Ectodermal cell (in vitro differentiated cells): ENCODE measurements at regions not wholly inside any gene's neighbourhood (a gene's known extent, or its start where the extent isn't known, plus 50 kb on each side); places are given as distances from the start of the nearest gene placed in this dataset.
"Not testable (repeated sequence)": the region's sequence is repeated elsewhere in the genome, so short reads cannot be mapped to it uniquely, and the experiment has no call there.

Source experiments
- H3K27ac ChIP-seq: 2 replicates; pipeline ENCODE4 v1.7.0; 2013; ENCODE audit warnings: mild to moderate bottlenecking, low read depth, low read length; ENCODE audit not compliant: insufficient read depth, poor library complexity, severe bottlenecking
- H3K27me3 ChIP-seq: 2 replicates; pipeline ENCODE4 v1.7.0; 2013; ENCODE audit warnings: mild to moderate bottlenecking, low read length; ENCODE audit not compliant: insufficient read depth, control insufficient read depth, poor library complexity, severe bottlenecking
- H3K36me3 ChIP-seq: one replicate; pipeline ENCODE4 v1.7.0; 2013; ENCODE audit warnings: low read length; ENCODE audit not compliant: control insufficient read depth, insufficient read depth
- H3K4me1 ChIP-seq: one replicate; pipeline ENCODE4 v1.7.0; 2013; ENCODE audit warnings: low read length; ENCODE audit not compliant: control insufficient read depth, insufficient read depth
- H3K4me3 ChIP-seq: 2 replicates; pipeline ENCODE4 v1.7.0; 2013; ENCODE audit warnings: low read depth, low read length, control low read depth; ENCODE audit not compliant: insufficient read depth
- H3K9me3 ChIP-seq: 2 replicates; pipeline ENCODE4 v1.7.0; 2013; ENCODE audit warnings: mild to moderate bottlenecking, low read length, moderate library complexity; ENCODE audit not compliant: control insufficient read depth
- WGBS, 2 experiments: methylation state at CpG; one replicate each; pipeline ENCODE4 v1.1.7; 2013; ENCODE audit warnings: missing lambda C conversion rate in 2 of 2; 5-methylcytosine and 5-hydroxymethylcytosine counted together

DNA sequence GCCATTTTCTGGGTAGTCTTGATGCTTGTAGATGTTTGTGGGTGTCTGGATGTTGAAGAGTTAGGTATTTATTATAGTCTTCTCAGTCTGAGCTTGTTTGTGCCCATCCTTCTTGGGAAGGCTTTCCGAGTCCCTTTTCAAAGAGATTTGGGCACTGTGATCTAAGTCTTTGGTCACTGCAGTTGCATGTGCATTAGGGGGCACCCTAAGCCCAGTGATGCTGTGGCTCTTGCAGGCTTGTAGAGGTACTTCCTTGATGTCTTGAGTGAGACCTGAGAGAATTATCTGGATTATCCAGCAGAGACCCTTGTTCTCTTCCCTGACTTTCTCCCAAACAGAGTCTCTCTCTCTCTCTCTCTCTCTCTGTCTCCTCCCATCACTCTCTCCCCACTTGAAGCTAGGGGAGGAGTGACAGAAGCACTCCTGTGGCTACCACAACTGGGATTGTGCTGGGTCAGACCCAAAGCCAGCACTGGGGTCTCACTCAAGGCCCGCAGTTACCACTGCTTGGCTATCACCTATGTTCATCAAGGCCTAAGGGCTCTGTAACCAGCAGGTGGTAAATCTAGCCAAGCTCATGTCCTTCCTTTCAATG is 68.5 kb downstream of the TMCO5A start:
- Histone ChIP-seq H3K9me3 (no peaks in the 10 kb centered on the region), H3K36me3 (no peaks in the 10 kb centered on the region), H3K4me1 (no peaks in the 10 kb centered on the region), H3K27ac (no peak overlapping the region), H3K27me3 (no peaks in the 10 kb centered on the region), H3K4me3 (no peak overlapping the region)
- WGBS, 2 experiments, result 76 to 87% methylated on average over 2 of the region's 2 CpGs

DNA sequence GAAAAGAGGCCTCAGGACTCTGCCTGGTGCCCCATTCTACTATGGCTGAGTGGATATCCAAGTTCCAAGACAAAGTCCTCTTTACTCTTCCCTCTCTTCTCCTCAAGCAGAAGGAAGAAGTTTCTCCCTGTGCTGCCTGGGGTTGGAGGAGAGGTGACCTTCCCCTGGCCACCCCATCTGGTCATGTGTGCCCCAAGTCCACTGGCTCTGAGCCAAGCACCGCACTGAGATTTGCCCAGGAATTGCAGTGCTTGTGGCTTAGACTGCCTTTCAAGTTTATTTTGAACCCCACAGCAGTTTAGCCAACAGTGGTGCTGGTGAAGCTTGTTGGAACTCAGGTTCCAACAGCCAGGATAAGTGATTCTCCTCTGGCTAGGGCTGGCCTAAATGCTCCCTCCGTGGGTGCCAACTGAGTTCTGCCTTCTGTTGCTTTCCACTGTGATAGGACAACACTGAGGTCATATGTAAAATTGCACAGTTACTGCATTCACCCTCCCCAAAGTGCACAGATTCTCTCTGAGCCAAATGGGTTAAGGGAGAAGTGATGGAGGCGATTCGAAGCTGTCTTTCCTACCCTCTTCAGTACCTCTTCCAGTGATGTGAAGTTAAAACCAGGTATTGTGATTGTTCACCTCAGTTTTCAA is 69.9 kb downstream of the TMCO5A start:
- no peaks in the 10 kb centered on the region for H3K4me1 ChIP-seq
- no peaks in the 10 kb centered on the region for H3K36me3 ChIP-seq
- 94 to 95% methylated on average over 4 of the region's 4 CpGs for WGBS, 2 experiments

DNA sequence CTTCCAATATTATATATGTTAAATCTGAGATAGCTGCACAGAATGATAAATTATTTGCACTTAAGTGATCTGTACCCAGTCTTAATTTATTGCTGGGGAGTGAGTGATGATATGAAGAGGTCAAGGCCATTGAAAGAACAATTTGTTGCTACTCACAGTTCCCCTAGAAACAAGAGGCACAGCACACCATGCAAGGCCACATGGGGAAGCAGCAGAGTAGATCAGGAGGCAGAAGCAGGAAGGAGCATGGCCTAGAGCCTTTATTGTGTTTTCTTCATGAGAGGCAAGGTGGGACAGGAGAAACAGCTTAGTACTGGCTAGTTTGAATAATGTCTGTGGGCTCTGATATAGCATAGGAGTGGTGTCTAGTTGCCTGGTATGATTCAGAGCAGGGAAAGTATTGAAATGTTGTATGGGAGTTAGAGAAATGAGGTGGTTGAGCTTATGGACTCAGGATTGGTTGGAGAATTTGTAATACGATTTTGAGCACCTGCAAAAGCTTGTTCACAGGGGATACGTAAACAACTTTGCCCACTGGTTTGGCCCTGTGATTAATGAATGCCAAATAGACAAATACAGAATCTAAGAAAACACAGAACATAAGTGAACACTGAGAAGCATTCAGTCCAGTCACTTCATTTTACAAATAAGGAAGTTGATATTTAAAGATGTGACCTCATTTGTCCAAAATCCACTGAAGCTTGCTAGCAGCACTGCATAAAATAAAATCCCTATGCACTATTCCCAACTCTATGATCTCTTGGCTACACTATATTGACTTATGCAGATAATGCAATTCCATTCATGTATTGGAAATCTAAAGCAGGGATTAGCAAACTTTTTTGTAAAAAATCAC is 71.7 kb downstream of the TMCO5A start:
- Histone ChIP-seq H3K4me1 (no peaks in the 10 kb centered on the region), H3K36me3 (no peaks in the 10 kb centered on the region), H3K4me3 (no peak overlapping the region), H3K27me3 (no peaks in the 10 kb centered on the region), H3K9me3 (no peaks in the 10 kb centered on the region), H3K27ac (no peak overlapping the region)
- 85 to 92% methylated on average over 2 of the region's 2 CpGs for WGBS, 2 experiments

More for the DNA sequence above, 69.9 kb downstream of the TMCO5A start:
- H3K4me3 ChIP-seq, result no peak overlapping the region
- no peak overlapping the region for H3K27ac ChIP-seq
- H3K9me3 ChIP-seq, result no peaks in the 10 kb centered on the region
- H3K27me3 ChIP-seq, result no peaks in the 10 kb centered on the region

DNA sequence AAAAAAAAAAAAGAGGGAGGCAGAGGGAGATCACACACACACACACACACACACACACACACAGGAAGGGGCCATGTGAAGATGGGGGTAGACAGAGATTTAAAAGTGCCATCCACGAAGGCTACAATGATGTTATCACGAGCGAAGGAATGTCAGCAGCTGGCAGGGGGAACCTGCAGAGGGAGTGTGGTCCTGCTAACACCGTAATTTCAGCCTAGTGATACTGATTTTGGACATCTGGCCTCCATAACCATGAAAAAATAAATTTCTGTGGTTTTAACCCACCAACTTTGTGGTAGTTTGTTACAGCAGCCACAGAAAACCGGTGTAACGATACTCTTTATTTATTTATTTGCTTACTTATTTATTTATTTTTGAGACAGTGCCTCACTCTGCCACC is 76.0 kb downstream of the TMCO5A start:
- no peaks in the 10 kb centered on the region for H3K4me1 ChIP-seq
- WGBS, 2 experiments, result 74 to 82% methylated on average over 6 of the region's 6 CpGs
- no peaks in the 10 kb centered on the region for H3K9me3 ChIP-seq
- H3K27me3 ChIP-seq, result no peaks in the 10 kb centered on the region
- no peak overlapping the region for H3K4me3 ChIP-seq
- no peak overlapping the region for H3K27ac ChIP-seq
- no peaks in the 10 kb centered on the region for H3K36me3 ChIP-seq

DNA sequence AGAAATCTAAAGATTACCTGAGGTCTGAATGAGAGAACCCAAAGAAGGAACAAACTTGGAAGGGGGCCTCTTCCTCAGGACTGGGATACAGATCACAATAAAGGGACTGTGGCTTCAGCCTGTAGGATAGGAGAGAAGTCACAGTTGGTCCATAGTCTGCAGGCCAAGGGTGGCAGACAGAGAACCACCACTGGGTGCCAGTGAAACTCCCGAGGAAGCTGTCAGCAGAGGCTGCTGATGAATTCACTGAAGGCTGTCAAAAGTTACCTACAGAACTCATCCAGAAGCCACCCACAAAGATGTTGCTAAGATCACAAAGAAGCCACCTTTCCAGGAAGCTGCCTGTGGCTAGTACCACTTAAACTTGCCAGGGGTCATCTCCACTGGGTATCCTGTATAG is 78.5 kb downstream of the TMCO5A start:
- H3K4me1 ChIP-seq, result no peaks in the 10 kb centered on the region
- H3K9me3 ChIP-seq, result no peaks in the 10 kb centered on the region
- no peaks in the 10 kb centered on the region for H3K36me3 ChIP-seq
- no peak overlapping the region for H3K4me3 ChIP-seq
- WGBS, 2 experiments, result 78 to 79% methylated on average over 1 of the region's 1 CpG
- H3K27me3 ChIP-seq, result no peaks in the 10 kb centered on the region
- H3K27ac ChIP-seq, result no peak overlapping the region

DNA sequence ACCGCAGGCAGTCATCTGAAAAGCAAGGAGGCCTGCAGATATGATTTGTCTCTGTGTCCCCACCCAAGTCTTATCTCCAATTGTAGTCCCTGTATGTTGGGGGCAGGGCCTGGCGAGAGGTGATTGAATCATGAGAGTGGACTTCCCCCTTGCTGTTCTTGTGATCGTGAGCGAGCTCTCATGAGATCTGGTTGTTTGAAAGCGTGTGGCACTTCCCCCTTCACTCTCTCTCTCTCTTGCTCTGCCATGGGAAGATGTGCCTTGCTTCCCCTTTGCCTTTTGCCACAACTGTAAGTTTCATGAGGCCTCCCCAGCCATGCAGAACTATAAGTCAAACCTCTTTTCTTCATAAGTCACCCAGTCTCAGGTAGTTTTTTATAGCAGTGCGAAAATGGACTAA is 83.3 kb downstream of the TMCO5A start:
- no peaks in the 10 kb centered on the region for H3K36me3 ChIP-seq
- H3K4me1 ChIP-seq, result no peaks in the 10 kb centered on the region
- no peaks in the 10 kb centered on the region for H3K9me3 ChIP-seq
- no peak overlapping the region for H3K4me3 ChIP-seq
- no peak overlapping the region for H3K27ac ChIP-seq
- WGBS, 2 experiments, result 90 to 98% methylated on average over 6 of the region's 6 CpGs
- H3K27me3 ChIP-seq, result no peaks in the 10 kb centered on the region

DNA sequence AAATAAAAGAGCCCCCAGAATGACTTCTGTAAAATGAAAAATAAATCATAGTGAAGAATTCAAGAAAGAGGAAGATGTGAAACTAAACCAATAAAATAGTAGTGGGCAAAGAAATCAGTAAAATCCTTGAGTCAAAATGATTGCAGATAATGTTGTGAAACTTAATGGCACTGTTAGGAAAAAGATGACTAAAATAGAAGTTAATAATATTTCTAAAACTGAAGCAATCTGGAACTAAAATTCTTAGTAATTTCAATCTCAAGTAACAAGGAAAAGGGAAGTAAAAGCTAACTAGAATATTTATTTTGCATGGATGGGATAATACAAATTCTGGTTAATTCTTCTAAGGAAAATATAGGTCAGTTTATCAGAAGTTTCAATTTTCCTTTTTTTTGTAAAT is 84.6 kb downstream of the TMCO5A start:
- Histone ChIP-seq H3K4me3 (no peak overlapping the region), H3K27me3 (no peaks in the 10 kb centered on the region), H3K9me3 (no peaks in the 10 kb centered on the region), H3K36me3 (no peaks in the 10 kb centered on the region), H3K27ac (no peak overlapping the region), H3K4me1 (no peaks in the 10 kb centered on the region)

DNA sequence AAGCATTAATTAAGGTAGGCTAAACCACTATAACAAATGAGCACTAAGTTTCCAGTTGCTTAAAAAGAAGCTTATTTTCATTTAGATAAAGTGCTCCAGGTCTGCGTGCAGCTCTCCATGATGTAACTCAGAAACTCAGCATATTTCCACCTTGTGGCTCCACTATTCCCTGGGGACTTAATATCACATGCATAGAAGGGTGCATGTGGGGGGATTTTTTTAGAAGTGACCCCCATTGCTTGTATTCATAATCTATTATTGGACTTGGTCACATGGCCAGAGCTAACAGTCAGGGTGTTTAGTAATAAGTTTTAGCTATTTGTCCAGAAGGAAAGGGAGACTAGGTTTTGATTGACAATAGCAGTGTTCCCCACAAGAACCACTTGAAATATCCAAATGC is 86.8 kb downstream of the TMCO5A start:
- no peaks in the 10 kb centered on the region for H3K9me3 ChIP-seq
- no peak overlapping the region for H3K27ac ChIP-seq
- no peaks in the 10 kb centered on the region for H3K4me1 ChIP-seq
- H3K4me3 ChIP-seq, result no peak overlapping the region
- H3K27me3 ChIP-seq, result no peaks in the 10 kb centered on the region
- 96% methylated on average over 1 of the region's 1 CpG; no CpG with 5 or more reads in 1 of the 2 experiments for WGBS, 2 experiments
- no peaks in the 10 kb centered on the region for H3K36me3 ChIP-seq

DNA sequence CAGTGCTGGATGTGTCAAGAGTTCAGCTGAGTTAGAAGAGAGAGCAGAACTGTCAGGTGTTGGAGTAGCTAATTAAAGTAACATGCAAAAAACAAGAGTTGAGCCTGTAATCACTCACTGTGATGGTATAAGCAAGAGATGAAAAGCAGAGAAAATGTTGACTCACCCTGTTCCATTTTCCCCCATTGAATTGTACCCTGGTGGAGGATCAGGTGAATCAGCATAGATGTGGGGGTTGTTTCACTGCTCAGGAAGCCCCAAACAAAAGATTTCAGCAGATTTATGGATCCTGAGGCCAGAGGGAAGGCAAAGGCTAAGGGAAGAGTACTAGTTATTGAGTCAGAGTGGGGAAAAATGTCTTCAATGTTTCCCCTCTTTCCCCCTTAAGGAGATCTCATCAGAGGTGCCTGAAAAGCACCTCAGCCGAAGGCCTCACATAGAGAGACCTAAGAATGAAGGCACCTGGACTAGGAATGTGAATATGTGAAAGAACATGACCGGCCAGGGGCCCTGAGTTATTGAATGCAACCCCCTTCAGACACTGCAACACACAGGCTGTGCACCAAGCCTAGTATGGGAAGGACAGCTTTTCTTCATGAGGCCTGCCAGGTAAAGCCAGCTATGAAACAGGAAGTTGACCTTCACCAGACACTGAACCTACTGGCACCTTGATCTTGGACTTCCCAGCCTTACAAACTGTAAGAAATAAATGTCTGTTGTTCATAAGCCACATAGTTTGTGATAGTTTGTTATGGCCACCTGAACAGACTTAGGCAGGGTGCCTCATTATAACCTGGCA is 90.1 kb downstream of the TMCO5A start:
- Histone ChIP-seq H3K27me3 (no peaks in the 10 kb centered on the region), H3K4me1 (no peaks in the 10 kb centered on the region), H3K27ac (no peak overlapping the region), H3K4me3 (no peak overlapping the region), H3K36me3 (no peaks in the 10 kb centered on the region), H3K9me3 (no peaks in the 10 kb centered on the region)
- WGBS, 2 experiments, result 87 to 89% methylated on average over 2 of the region's 2 CpGs

DNA sequence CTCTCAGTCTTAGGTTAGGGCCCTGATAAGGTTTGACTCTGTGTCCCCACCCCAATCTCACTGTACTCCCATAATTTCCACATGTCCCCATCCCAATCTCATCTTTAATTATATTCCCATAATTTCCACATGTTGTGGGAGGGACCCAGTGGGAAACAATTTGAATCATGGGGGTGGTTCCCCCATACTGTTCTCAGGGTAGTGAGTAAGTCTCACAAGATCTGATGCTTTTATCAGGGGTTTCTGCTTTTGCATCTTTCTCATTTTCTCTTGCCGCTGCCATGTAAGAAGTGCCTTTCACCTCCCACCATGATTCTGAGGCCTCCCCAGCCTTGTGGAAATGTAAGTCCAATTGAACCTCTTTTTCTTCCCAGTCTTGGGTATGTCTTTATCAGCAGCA is 91.2 kb downstream of the TMCO5A start:
- not testable (repeated sequence) for H3K9me3 ChIP-seq, H3K4me1 ChIP-seq, H3K27ac ChIP-seq, H3K4me3 ChIP-seq, H3K27me3 ChIP-seq, H3K36me3 ChIP-seq
- WGBS, 2 experiments, result 97 to 100% methylated on average over 1 of the region's 1 CpG
